ENCODE measurements at regions not wholly inside any gene's neighbourhood (a gene's known extent, or its start where the extent isn't known, plus 50 kb on each side); places are given as distances from the start of the nearest gene placed in this dataset.

- no peak for TF ChIP-seq ZC3H10 (CRISPR knock-in tag; IDR thresholded peaks at IDR 0.05)
- TF ChIP-seq TCF4 (CRISPR knock-in tag; IDR thresholded peaks at IDR 0.05; ENCODE audit: borderline replicate concordance): no peak
- no peak for TF ChIP-seq GLIS3 (CRISPR knock-in tag; IDR thresholded peaks at IDR 0.05)
- TF ChIP-seq RARB (CRISPR knock-in tag; IDR thresholded peaks at IDR 0.05): no peak
- no peak for TF ChIP-seq ZFP3 (CRISPR knock-in tag; IDR thresholded peaks at IDR 0.05)
- TF ChIP-seq PPARA (CRISPR knock-in tag; IDR thresholded peaks at IDR 0.05; ENCODE audit: borderline replicate concordance): no peak
- TF ChIP-seq ARNTL (CRISPR knock-in tag; IDR thresholded peaks at IDR 0.05; ENCODE audit: borderline replicate concordance, low read depth): no peak
- TF ChIP-seq TOX (CRISPR knock-in tag; IDR thresholded peaks at IDR 0.05; ENCODE audit: borderline replicate concordance): no peak
- no peak for TF ChIP-seq BACH2 (CRISPR knock-in tag; IDR thresholded peaks at IDR 0.05; ENCODE audit: borderline replicate concordance)
- TF ChIP-seq PATZ1 (CRISPR knock-in tag; IDR thresholded peaks at IDR 0.05; ENCODE audit: borderline replicate concordance): no peak
- TF ChIP-seq OSR1 (CRISPR knock-in tag; IDR thresholded peaks at IDR 0.05): no peak
Measured at GRCh38 chr18:61209801-61210200, 123.4 kb upstream of the CDH20 start.

Measured in SK-N-SH treated with all-trans-retinoic acid at 6 μM for 48 hours (cell line).